VCaP (cell line): ENCODE measurements at regions not wholly inside any gene's neighbourhood (a gene's known extent, or its start where the extent isn't known, plus 50 kb on each side); places are given as distances from the start of the nearest gene placed in this dataset.

Experiments
- H3K27ac ChIP-seq: fragments of 450-650 bp; 2 replicates; pipeline ENCODE4 v1.5.1; 2017
- CTCF ChIP-seq: fragments of 450-650 bp; conservative IDR thresholded peaks from 2 replicates; pipeline ENCODE4 v1.5.1; 2017; ENCODE audit warnings: mild to moderate bottlenecking, moderate library complexity

GRCh38 chr12:13463189-13463588 is 266.7 kb downstream of the EMP1 start:
- no peak for TF ChIP-seq CTCF
- no peak overlapping the region for H3K27ac ChIP-seq

- no peak overlapping the region for H3K27ac ChIP-seq
- TF ChIP-seq CTCF: no peak
Measured at GRCh38 chr12:13462450-13462849, 265.9 kb downstream of the EMP1 start.

DNA sequence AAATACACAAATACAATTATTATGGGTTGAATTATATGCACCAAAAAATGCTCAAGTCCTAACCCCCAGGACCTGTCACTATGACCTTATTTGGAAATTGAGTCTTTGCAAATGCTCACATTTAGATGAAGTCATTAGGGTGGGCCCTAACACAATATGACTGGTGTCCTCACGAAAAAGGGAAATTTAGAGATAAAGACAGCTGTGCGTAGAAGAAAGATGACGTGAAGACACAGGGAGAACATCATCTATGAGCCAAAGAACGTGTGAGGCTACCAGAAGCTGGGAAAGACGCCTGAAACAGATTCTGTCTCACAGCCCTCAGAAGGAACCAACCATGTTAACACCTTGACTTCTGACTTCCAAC is 259.2 kb downstream of the EMP1 start:
- no peak for TF ChIP-seq CTCF
- H3K27ac ChIP-seq: no peak overlapping the region

DNA sequence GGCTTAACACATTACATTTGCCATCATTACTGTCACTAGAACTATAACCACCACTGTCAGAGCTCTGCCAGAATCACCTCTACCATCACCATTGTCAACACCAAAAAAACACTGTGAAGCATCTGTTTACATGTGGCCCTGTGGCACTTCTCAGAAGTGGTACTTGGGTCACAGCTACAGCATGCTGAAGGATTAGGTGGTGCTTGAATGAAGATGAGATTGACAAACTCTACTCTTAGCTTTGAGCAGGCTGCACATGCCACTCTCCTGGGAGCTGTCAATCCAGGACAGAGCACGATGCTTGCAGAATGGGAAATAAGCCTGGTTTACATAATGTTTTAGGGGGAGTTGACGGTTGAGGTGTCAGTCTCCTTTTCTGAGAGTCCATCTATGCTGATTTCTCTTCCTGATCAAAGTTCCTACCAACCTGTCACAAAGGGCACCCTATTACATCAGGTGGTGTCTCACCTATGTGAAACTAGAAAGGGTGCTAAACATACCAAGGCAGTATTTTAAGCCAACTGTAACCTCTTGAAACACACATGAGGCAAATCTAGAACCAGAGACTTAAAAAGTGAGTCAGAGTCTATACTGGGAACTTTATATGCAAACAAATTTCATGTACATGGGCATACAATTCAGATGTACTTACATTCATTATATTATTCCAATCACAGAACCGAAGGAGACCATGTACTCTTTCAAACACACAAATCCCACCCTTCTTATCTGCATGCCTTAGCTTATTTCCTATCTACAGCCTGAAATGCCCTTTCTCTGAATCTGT is 258.7 kb downstream of the EMP1 start:
- no peak for TF ChIP-seq CTCF
- no peak overlapping the region for H3K27ac ChIP-seq

- no peak for TF ChIP-seq CTCF
- no peak overlapping the region for H3K27ac ChIP-seq
Measured at GRCh38 chr12:13452955-13453570, 256.5 kb downstream of the EMP1 start.

DNA sequence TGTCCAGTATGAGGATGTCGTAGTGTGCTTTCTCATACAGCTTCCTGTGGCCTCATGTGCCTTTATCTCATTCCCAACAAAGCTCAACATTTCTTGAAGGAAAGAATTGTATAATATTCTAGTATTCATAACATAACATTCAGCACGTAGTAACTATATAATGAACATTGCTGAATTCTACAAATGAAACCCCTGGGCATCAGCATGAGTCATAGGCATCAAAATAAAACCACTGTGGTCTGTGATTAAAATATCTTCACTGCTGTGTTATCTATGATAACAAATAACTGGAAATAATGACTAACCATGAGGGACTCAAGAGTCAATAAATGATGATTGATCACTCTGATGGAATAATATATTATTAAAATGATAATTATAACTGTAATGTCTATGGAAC is 255.2 kb downstream of the EMP1 start:
- no peak for TF ChIP-seq CTCF
- H3K27ac ChIP-seq: no peak overlapping the region

GRCh38 chr12:13450231-13451080 is 253.9 kb downstream of the EMP1 start:
- TF ChIP-seq CTCF: no peak
- no peak overlapping the region for H3K27ac ChIP-seq
